RWPE2 (cell line): ENCODE measurements at regions not wholly inside any gene's neighbourhood (a gene's known extent, or its start where the extent isn't known, plus 50 kb on each side); places are given as distances from the start of the nearest gene placed in this dataset.

Experiments used
- ATAC-seq: fragments of 200-7000 bp; cut with Tn5 transposase; 3 replicates; pipeline ENCODE4 v1.9.1; 2021; ENCODE audit warnings: low read depth
- DNase-seq: peaks from one replicate; pipeline ENCODE4 v3.0.0-alpha.2; 2020; ENCODE audit warnings: low spot score
- H3K27ac ChIP-seq: fragments of 450-650 bp; 2 replicates; pipeline ENCODE4 v1.5.1; 2017; ENCODE audit warnings: mild to moderate bottlenecking; ENCODE audit not compliant: poor library complexity, severe bottlenecking
- H3K27me3 ChIP-seq: fragments of 250-450 bp; sonication (Bioruptor Pico); 2 replicates; pipeline ENCODE4 v1.5.1; 2021; ENCODE audit warnings: mild to moderate bottlenecking, moderate library complexity; ENCODE audit not compliant: insufficient read depth, poor library complexity, severe bottlenecking
- H3K36me3 ChIP-seq: fragments of 250-450 bp; sonication (Bioruptor Pico); 2 replicates; pipeline ENCODE4 v1.5.1; 2020; ENCODE audit warnings: low read depth, mild to moderate bottlenecking, moderate library complexity
- H3K4me1 ChIP-seq: fragments of 250-450 bp; sonication (Bioruptor Pico); 2 replicates; pipeline ENCODE4 v1.5.1; 2021; ENCODE audit warnings: mild to moderate bottlenecking, moderate library complexity; ENCODE audit not compliant: insufficient read depth, poor library complexity, severe bottlenecking
- H3K4me3 ChIP-seq: fragments of 250-450 bp; sonication (Bioruptor Pico); 2 replicates; pipeline ENCODE4 v1.5.1; 2021; ENCODE audit warnings: mild to moderate bottlenecking, moderate library complexity; ENCODE audit not compliant: severe bottlenecking
- H3K9me3 ChIP-seq: fragments of 250-450 bp; sonication (Bioruptor Pico); 2 replicates; pipeline ENCODE4 v1.5.1; 2021; ENCODE audit warnings: mild to moderate bottlenecking, moderate library complexity; ENCODE audit not compliant: severe bottlenecking
- CTCF ChIP-seq: fragments of 450-650 bp; IDR thresholded peaks from one replicate; pipeline ENCODE4 v1.5.1; 2017; ENCODE audit warnings: mild to moderate bottlenecking, moderate library complexity; ENCODE audit not compliant: poor library complexity, severe bottlenecking

DNA sequence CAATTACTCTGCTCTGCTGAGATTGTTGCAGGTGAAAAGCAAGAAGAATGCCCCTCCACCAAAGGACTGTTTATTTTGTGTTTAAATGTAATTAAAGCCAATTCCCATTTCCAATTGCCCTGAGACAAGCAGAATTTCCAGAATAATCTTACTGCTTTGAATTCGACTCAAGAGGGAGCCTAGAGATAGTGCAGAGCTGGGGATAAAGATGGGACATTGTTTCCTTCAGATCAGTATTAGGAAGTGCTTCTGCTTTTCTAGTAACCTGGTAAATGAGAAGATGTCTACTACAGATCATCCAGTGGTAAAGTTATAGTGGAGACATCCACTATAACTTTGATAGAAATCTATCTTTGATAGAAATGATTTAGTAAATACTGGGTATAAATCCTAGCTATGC is 326.9 kb downstream of the UBE3D start:
- no peaks in the 10 kb centered on the region for H3K36me3 ChIP-seq
- H3K27ac ChIP-seq, result no peak overlapping the region
- no peak for DNase-seq
- no peak for TF ChIP-seq CTCF
- H3K4me1 ChIP-seq, result no peaks in the 10 kb centered on the region
- no peaks in the 10 kb centered on the region for H3K27me3 ChIP-seq
- ATAC-seq, result no peak
- no peak overlapping the region for H3K4me3 ChIP-seq
- H3K9me3 ChIP-seq, result no peaks in the 10 kb centered on the region

DNA sequence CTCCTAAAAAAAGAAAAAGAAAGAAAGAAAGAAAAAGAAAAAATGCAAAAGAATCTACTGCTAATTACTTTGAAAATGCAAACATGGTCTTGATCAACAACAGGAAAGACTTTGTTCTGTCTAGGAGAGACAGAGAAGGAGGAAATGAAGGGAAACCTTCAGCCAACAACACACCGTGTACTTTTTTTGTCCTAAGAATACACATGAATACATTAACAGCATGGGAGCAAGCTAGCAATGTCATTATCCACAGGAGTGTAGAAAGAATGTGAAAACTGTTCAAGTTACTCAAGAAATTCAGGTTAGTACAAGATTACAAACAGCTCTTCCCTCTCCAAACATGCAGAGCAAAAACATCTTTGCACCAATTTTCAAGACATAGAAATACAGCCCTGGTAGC is 326.3 kb downstream of the UBE3D start:
- TF ChIP-seq CTCF, result no peak
- Histone ChIP-seq H3K27me3 (no peaks in the 10 kb centered on the region), H3K4me1 (no peaks in the 10 kb centered on the region), H3K9me3 (no peaks in the 10 kb centered on the region), H3K27ac (no peak overlapping the region), H3K4me3 (no peak overlapping the region), H3K36me3 (no peaks in the 10 kb centered on the region)
- ATAC-seq (no peak), DNase-seq (no peak)

- H3K36me3 ChIP-seq, result no peaks in the 10 kb centered on the region
- TF ChIP-seq CTCF, result no peak
- no peak overlapping the region for H3K4me3 ChIP-seq
- no peaks in the 10 kb centered on the region for H3K4me1 ChIP-seq
- no peaks in the 10 kb centered on the region for H3K27me3 ChIP-seq
- H3K27ac ChIP-seq, result no peak overlapping the region
- DNase-seq, result no peak
- no peaks in the 10 kb centered on the region for H3K9me3 ChIP-seq
- ATAC-seq, result no peak
These were observed 325.6 kb downstream of the UBE3D start for GRCh38 chr6:82740072-82740471.

DNA sequence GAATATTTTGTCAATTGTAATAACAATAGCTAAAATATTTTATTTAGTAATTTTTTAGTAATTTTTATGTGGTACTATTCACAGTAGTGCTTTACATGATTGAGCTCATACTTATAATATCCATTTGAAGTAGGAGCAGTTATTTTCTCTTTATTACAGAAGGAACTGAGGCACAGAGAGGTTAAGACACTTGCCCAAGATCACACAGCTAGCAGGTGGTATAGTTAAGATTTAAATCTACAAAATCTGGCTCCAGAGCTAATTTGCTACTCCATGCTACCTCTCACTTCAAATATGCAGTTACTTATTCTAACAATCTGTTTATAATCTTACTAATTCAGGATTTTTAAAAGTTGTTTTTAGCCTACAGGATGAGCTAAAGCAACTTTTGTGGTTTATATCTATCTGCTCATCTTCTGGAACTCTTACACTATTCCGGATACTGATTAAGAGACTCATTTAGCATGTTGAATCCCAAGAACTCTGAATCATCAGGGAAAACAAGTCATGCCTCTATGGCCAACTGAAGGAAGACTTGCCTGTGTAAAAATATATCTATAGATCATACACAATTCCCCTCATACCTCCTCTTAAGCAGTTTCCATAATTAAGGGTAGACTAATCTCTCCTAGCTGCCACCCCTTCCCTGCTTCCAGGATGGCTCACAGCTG is 324.2 kb downstream of the UBE3D start:
- no peaks in the 10 kb centered on the region for H3K36me3 ChIP-seq
- no peak for TF ChIP-seq CTCF
- H3K9me3 ChIP-seq, result no peaks in the 10 kb centered on the region
- H3K27ac ChIP-seq, result no peak overlapping the region
- no peak overlapping the region for H3K4me3 ChIP-seq
- DNase-seq (no peak), ATAC-seq (no peak)
- no peaks in the 10 kb centered on the region for H3K27me3 ChIP-seq
- no peaks in the 10 kb centered on the region for H3K4me1 ChIP-seq

DNA sequence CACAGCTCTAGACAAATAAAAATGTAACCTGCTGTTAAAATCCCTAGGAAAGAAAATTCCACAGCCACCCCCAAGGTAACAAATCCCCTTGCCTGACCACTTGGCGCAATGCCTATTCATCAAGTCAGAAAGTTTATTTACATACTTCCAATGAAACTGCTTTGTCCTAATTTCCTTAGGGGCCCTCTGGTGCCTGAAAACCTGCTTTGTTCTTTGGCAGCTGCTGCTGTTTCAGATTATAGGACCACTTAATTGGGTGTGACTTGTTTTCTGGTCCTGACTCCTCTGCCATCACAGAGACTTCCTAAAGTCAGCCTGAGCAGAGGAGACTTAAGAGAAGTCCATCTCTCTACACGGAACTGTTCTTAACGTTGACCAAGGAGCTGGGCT is 323.6 kb downstream of the UBE3D start:
- no peaks in the 10 kb centered on the region for H3K9me3 ChIP-seq
- ATAC-seq (no peak), DNase-seq (no peak)
- H3K4me1 ChIP-seq, result no peaks in the 10 kb centered on the region
- no peaks in the 10 kb centered on the region for H3K27me3 ChIP-seq
- no peak overlapping the region for H3K27ac ChIP-seq
- H3K36me3 ChIP-seq, result no peaks in the 10 kb centered on the region
- no peak overlapping the region for H3K4me3 ChIP-seq
- TF ChIP-seq CTCF, result no peak
